GM12864 (cell line): ENCODE measurements at regions not wholly inside any gene's neighbourhood (a gene's known extent, or its start where the extent isn't known, plus 50 kb on each side); places are given as distances from the start of the nearest gene placed in this dataset.

Source experiments
- DNase-seq: peaks from one replicate; pipeline ENCODE4 v3.0.0-alpha.2; 2011; ENCODE audit warnings: low read depth
- H3K4me3 ChIP-seq: 2 replicates; pipeline ENCODE4 v1.5.1; 2011; ENCODE audit warnings: mild to moderate bottlenecking, low read depth, low read length, control low read depth
- CTCF ChIP-seq: IDR thresholded peaks from 2 replicates; pipeline ENCODE4 v1.5.1; 2011; ENCODE audit warnings: low read depth, mild to moderate bottlenecking, moderate library complexity, low read length, control low read depth, inconsistent platforms; ENCODE audit errors: missing control alignments

- no peak overlapping the region for H3K4me3 ChIP-seq
- TF ChIP-seq CTCF, result no peak
- no peak for DNase-seq
These were observed 124.3 kb downstream of the ICOS start for GRCh38 chr2:204060841-204061240.

- no peak overlapping the region for H3K4me3 ChIP-seq
- DNase-seq, result no peak
- TF ChIP-seq CTCF, result no peak
These were observed 124.7 kb downstream of the ICOS start for GRCh38 chr2:204061241-204061640.

- no peak overlapping the region for H3K4me3 ChIP-seq
- no peak for DNase-seq
- no peak for TF ChIP-seq CTCF
These were observed 127.6 kb downstream of the ICOS start for GRCh38 chr2:204064119-204064518.

GRCh38 chr2:204065566-204065965 is 129.0 kb downstream of the ICOS start:
- TF ChIP-seq CTCF, result no peak
- DNase-seq, result no peak

GRCh38 chr2:204066051-204066450 is 129.5 kb downstream of the ICOS start:
- DNase-seq, result no peak
- no peak for TF ChIP-seq CTCF
- no peak overlapping the region for H3K4me3 ChIP-seq

More at GRCh38 chr2:204065566-204065965, 129.0 kb downstream of the ICOS start:
- no peak overlapping the region for H3K4me3 ChIP-seq

GRCh38 chr2:204069804-204070203 is 133.2 kb downstream of the ICOS start:
- no peak for DNase-seq
- H3K4me3 ChIP-seq, result no peak overlapping the region
- no peak for TF ChIP-seq CTCF

- H3K4me3 ChIP-seq, result no peak overlapping the region
- DNase-seq, result no peak
- peak; percentile 70 for TF ChIP-seq CTCF
These were observed 136.1 kb downstream of the ICOS start for GRCh38 chr2:204072443-204073324.
